ENCODE measurements at regions not wholly inside any gene's neighbourhood (a gene's known extent, or its start where the extent isn't known, plus 50 kb on each side); places are given as distances from the start of the nearest gene placed in this dataset.

DNA sequence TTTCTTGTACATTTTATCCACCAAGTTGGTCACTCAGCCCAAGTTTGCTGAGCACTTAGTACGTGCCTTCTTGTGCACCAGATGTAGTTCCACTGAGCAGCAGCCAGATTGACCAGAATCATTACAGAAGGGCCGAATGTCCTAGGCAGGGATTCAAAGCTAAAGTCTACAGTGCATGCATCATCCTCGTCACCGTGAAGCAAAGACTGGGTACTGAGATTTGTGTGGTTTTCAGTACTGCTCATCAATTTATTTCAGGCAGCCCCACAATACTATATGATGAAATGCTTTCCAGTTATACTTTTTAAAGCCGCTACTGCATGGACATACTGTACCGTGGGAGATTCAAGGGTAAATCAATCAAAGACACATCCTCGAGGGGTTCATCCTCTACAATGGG is 227.0 kb downstream of the ARRDC4 start:
- no peak for TF ChIP-seq RB1 (IDR thresholded peaks at IDR 0.05; ENCODE audit: low read depth)
- no peak for TF ChIP-seq NUFIP1 (IDR thresholded peaks at IDR 0.05; ENCODE audit: partially characterized antibody)
- TF ChIP-seq FOXM1 (IDR thresholded peaks at IDR 0.05; ENCODE audit: low read depth): no peak
- no peak for TF ChIP-seq FOXM1 (CRISPR knock-in tag; IDR thresholded peaks at IDR 0.05; ENCODE audit: low read depth)
- no peak for TF ChIP-seq MEIS2 (IDR thresholded peaks at IDR 0.05; ENCODE audit: partially characterized antibody)
- no peak for TF ChIP-seq CTCFL (IDR thresholded peaks at IDR 0.05; ENCODE audit: borderline replicate concordance, insufficient read depth, low read depth, low read length, poor library complexity, severe bottlenecking)
- no peak for TF ChIP-seq PCBP2 (IDR thresholded peaks at IDR 0.05; ENCODE audit: low read depth, low read length, poor library complexity, severe bottlenecking)
- TF ChIP-seq NR2C2 (CRISPR knock-in tag; IDR thresholded peaks at IDR 0.05): no peak
- no peak for TF ChIP-seq NR2C2 (tag; IDR thresholded peaks at IDR 0.05)
- TF ChIP-seq SNIP1 (IDR thresholded peaks at IDR 0.05; ENCODE audit: low read depth): no peak
- TF ChIP-seq ZNF76 (CRISPR knock-in tag; IDR thresholded peaks at IDR 0.05; ENCODE audit: borderline replicate concordance): no peak
- TF ChIP-seq CTCF (IDR thresholded peaks at IDR 0.05 in 2 of 3, conservative IDR thresholded peaks at IDR 0.05 in 1 of 3; ENCODE audit: insufficient read depth in 2 of 3, low read depth in 1 of 3, low read length in 3 of 3): no peak
- no peak for TF ChIP-seq ZNF184 (CRISPR knock-in tag; IDR thresholded peaks at IDR 0.05)
- TF ChIP-seq, protein P1, sequence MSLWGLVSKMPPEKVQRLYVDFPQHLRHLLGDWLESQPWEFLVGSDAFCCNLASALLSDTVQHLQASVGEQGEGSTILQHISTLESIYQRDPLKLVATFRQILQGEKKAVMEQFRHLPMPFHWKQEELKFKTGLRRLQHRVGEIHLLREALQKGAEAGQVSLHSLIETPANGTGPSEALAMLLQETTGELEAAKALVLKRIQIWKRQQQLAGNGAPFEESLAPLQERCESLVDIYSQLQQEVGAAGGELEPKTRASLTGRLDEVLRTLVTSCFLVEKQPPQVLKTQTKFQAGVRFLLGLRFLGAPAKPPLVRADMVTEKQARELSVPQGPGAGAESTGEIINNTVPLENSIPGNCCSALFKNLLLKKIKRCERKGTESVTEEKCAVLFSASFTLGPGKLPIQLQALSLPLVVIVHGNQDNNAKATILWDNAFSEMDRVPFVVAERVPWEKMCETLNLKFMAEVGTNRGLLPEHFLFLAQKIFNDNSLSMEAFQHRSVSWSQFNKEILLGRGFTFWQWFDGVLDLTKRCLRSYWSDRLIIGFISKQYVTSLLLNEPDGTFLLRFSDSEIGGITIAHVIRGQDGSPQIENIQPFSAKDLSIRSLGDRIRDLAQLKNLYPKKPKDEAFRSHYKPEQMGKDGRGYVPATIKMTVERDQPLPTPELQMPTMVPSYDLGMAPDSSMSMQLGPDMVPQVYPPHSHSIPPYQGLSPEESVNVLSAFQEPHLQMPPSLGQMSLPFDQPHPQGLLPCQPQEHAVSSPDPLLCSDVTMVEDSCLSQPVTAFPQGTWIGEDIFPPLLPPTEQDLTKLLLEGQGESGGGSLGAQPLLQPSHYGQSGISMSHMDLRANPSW (CRISPR knock-in tag; IDR thresholded peaks at IDR 0.05): no peak
- TF ChIP-seq HNRNPL (IDR thresholded peaks at IDR 0.05; ENCODE audit: low read depth, low read length): no peak
- DNase-seq (ENCODE audit: extremely low read depth in 1 of 4, low spot score in 3 of 4): no peak
- no peak overlapping the region for H3K9ac ChIP-seq (ENCODE audit: insufficient read depth in 1 of 2, low read depth in 2 of 2, low read length in 2 of 2)
- 0% methylated on average over 7 of the region's 7 CpGs for WGBS (ENCODE audit: insufficient coverage, low coverage, missing lambda C conversion rate)
- ChIA-PET CTCF (ENCODE audit: low intra/inter-chr PET ratio) (no interaction called here), POLR2A (interaction anchor here (0.7 kb wide), 1 partner anchor 1577 kb away, joined by 3 read pairs; no protein-coding TSS in a partner anchor)
- H3K4me1 ChIP-seq (replicated peaks in 1 of 2; ENCODE audit: control insufficient read depth in 2 of 2, insufficient read depth in 2 of 2, low read length in 2 of 2): no peaks in the 10 kb centered on the region
- no peaks in the 10 kb centered on the region for H4K20me1 ChIP-seq (replicated peaks; ENCODE audit: control insufficient read depth, insufficient read depth, low read length)
- H3K36me3 ChIP-seq (ENCODE audit: control insufficient read depth, insufficient read depth, low read length): no peaks in the 10 kb centered on the region
- no peaks in the 10 kb centered on the region for H3K9me1 ChIP-seq (ENCODE audit: control insufficient read depth, insufficient read depth, low read length)
- in situ Hi-C loops (cut with MboI): no loop called here
- FAIRE-seq: no peak
- H3K4me2 ChIP-seq (ENCODE audit: insufficient read depth, low read length): no peak overlapping the region
- H2AFZ ChIP-seq (ENCODE audit: low read depth, low read length): no peak overlapping the region
- no peak overlapping the region for H3K27ac ChIP-seq (ENCODE audit: extremely low read depth, low read depth, low read length)
- intact Hi-C loops (cut with micrococcal nuclease): no loop called here
- no peak overlapping the region for H3K4me3 ChIP-seq
- no TSS peak for BruUV-seq (replicated peaks)
- no peaks in the 10 kb centered on the region for H3K79me2 ChIP-seq (ENCODE audit: control insufficient read depth, insufficient read depth, low read length)
- peaks cover 0 to 2% of the 10 kb centered on the region in 2 experiments; a peak in 2 of 5 replicates for H3K27me3 ChIP-seq (ENCODE audit: control insufficient read depth in 2 of 2, insufficient read depth in 2 of 2, low read length in 2 of 2)
- no peak for ATAC-seq
- no peaks in the 10 kb centered on the region for H3K9me3 ChIP-seq (replicated peaks; ENCODE audit: control insufficient read depth, insufficient read depth, low read depth, low read length)
